Stomach (tissue), 8 donors: ENCODE measurements at regions not wholly inside any gene's neighbourhood (a gene's known extent, or its start where the extent isn't known, plus 50 kb on each side); places are given as distances from the start of the nearest gene placed in this dataset.

Experiments used
- DNase-seq, 2 donors: peaks; one replicate each; pipeline versions ENCODE4 v3.0.0 to v3.0.0-alpha.2; 2013 to 2019
- H3K27ac ChIP-seq, 5 donors: fragments of 200-600 bp in 4 of 5; sonication (generic) in 4 of 5; one replicate each; pipeline ENCODE4 v1.5.1; 2013 to 2019; ENCODE audit warnings: mild to moderate bottlenecking in 1 of 5, moderate library complexity in 1 of 5
- H3K27me3 ChIP-seq, 3 donors: fragments of 200-600 bp; sonication (generic); one replicate each; pipeline ENCODE4 v1.5.1; 2017 to 2019; ENCODE audit warnings: mixed run types in 1 of 3
- H3K36me3 ChIP-seq, 4 donors: fragments of 200-600 bp; sonication (generic); 1 replicate in 3 of 4; 2 replicates in 1 of 4; pipeline ENCODE4 v1.5.1; 2016 to 2019
- H3K4me1 ChIP-seq, 4 donors: fragments of 200-600 bp; sonication (generic); one replicate each; pipeline ENCODE4 v1.5.1; 2016 to 2019
- H3K4me3 ChIP-seq, 4 donors: fragments of 200-600 bp; sonication (generic) in 3 of 4; one replicate each; pipeline ENCODE4 v1.5.1; 2016 to 2019; ENCODE audit warnings: mild to moderate bottlenecking in 1 of 4
- H3K9me3 ChIP-seq, 4 donors: fragments of 200-600 bp; sonication (generic); one replicate each; pipeline ENCODE4 v1.5.1; 2016 to 2019
- EP300 ChIP-seq: sonication (generic); formaldehyde crosslinking; IDR thresholded peaks from one replicate; pipeline ENCODE4 v1.6.1; 2017; ENCODE audit warnings: antibody characterized with exemption
- POLR2A ChIP-seq, 4 donors: fragments of 450-650 bp; IDR thresholded peaks; one replicate each; pipeline ENCODE4 v1.6.1; 2016; ENCODE audit warnings: antibody characterized with exemption in 4 of 4, control low read depth in 2 of 4, mild to moderate bottlenecking in 1 of 4, moderate library complexity in 1 of 4
- POLR2AphosphoS5 ChIP-seq, 3 donors: sonication (generic); formaldehyde crosslinking; IDR thresholded peaks; one replicate each; pipeline ENCODE4 v1.6.1; 2016; ENCODE audit warnings: antibody characterized with exemption in 3 of 3
- WGBS, 5 donors: extraction: QIAGEN DNeasy Blood & Tissue Kit in 3 of 5; methylation state at CpG; one replicate each; pipeline versions ENCODE4 v1.1.5 to v1.1.7; 2013 to 2018; 5-methylcytosine and 5-hydroxymethylcytosine counted together
- intact Hi-C: fragments of 100-400 bp; cut with DNase I; formaldehyde crosslinking; loops from one replicate; pipeline ENCODE4 v1.15.1; 2023; ENCODE audit warnings: low total_unique reads
- TF ChIP-seq, protein P1 (sequence below), 7 experiments: fragments of 450-650 bp in 4 of 7; fragments of 200-600 bp in 3 of 7; sonication (generic) in 3 of 7; IDR thresholded peaks; one replicate each; pipeline ENCODE4 v1.5.1; 2016 to 2019; ENCODE audit warnings: antibody characterized with exemption in 7 of 7, control low read depth in 2 of 7, mild to moderate bottlenecking in 1 of 7
- donor health status: healthy with polysubstance abuse.
- donor health status: Bipolar disorder and iron deficiency.
- donor health status: healthy.

DNA sequence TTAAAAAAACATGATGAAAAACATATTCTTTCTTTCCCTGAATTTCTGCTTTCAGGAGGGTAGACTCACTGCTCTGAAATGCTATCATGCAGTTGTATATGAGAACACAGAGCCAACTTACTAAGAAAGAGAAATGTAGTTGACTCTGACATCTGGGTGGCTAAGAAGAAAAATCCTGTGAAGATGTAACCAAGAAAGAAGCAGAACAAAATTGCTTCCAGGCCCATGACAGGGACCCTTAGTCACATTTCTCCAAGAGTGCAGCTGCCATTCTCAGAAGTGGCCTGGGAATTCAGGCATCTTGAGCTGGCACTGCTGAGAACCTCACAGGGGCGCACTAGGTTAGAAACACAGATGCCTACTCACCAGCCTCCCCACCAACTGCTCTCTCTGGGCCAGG lies 73.6 kb downstream of the RPL27A start:
- TF ChIP-seq EP300 (no peak), POLR2A (IDR thresholded peaks at IDR 0.05) (no peak), POLR2AphosphoS5 (IDR thresholded peaks at IDR 0.05) (peak in 1 of 3 donors; percentile 15)
- 79 to 100% (median 89%) methylated on average over 1 of the region's 1 CpG for WGBS, 5 donors
- peaks cover 27 to 67% (median 55%) of the 10 kb centered on the region in 4 donors for H3K4me1 ChIP-seq
- no peaks in the 10 kb centered on the region for H3K27me3 ChIP-seq
- H3K4me3 ChIP-seq = no peak overlapping the region
- H3K27ac ChIP-seq = peak overlapping the region; percentile 50 to 86 (median 73)
- H3K36me3 ChIP-seq = no peaks in the 10 kb centered on the region
- intact Hi-C loops = no loop called here
- H3K9me3 ChIP-seq = no peaks in the 10 kb centered on the region
- DNase-seq = no peak

DNA sequence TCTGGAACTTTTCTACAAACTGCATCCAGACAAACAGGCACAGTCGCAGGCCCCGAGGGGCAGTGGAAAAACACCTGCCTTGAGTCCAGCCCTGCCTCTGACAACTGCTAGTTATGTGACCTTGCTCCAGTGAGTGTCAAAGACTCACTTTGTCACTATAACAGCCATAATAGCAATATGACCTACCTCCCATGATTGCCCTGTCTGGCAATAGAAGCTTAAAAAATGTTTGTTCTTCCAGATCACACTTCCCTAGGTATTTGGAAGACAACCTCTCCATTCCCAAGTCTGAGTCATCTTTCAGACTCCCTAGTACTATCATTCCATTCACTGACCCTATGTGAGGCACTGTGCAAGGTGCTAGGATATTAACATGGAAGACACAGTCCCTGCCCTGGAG lies 74.5 kb downstream of the RPL27A start:
- no peaks in the 10 kb centered on the region for H3K36me3 ChIP-seq
- intact Hi-C loops = no loop called here
- peaks cover 36 to 71% (median 60%) of the 10 kb centered on the region in 4 donors for H3K4me1 ChIP-seq
- H3K9me3 ChIP-seq = no peaks in the 10 kb centered on the region
- no peak overlapping the region for H3K4me3 ChIP-seq
- WGBS, 5 donors = 56 to 75% (median 57%) methylated on average over 2 of the region's 2 CpGs
- no peaks in the 10 kb centered on the region for H3K27me3 ChIP-seq
- peak overlapping the region; percentile 50 to 86 (median 73) for H3K27ac ChIP-seq
- TF ChIP-seq POLR2AphosphoS5 (IDR thresholded peaks at IDR 0.05) = no peak
- no peak for DNase-seq

DNA sequence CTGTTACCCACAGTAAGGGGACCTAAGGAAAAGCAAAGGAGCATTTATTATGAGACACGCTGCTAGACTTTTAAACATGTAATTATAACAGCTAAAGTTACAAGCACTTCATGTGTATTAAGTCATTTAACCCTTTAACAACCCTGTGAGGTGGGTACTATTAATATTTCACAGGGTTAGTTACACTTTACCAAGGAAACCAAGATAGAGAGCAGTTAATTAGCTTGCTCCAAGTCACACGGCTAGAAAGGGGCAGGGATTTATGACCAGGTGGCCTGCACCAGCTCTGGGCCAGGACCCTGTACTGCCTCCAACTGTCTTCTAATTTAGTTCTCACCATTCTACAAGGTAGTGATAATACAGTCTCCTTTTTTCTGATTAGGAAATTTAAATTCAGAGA lies 74.9 kb downstream of the RPL27A start:
- intact Hi-C loops = no loop called here
- H3K27ac ChIP-seq = peak overlapping the region in 4 of 5 donors; percentile 61 to 86 (median 74)
- H3K4me3 ChIP-seq = no peak overlapping the region
- no peak for TF ChIP-seq POLR2AphosphoS5 (IDR thresholded peaks at IDR 0.05)
- no peak for TF ChIP-seq POLR2A (IDR thresholded peaks at IDR 0.05)
- TF ChIP-seq, protein P1, sequence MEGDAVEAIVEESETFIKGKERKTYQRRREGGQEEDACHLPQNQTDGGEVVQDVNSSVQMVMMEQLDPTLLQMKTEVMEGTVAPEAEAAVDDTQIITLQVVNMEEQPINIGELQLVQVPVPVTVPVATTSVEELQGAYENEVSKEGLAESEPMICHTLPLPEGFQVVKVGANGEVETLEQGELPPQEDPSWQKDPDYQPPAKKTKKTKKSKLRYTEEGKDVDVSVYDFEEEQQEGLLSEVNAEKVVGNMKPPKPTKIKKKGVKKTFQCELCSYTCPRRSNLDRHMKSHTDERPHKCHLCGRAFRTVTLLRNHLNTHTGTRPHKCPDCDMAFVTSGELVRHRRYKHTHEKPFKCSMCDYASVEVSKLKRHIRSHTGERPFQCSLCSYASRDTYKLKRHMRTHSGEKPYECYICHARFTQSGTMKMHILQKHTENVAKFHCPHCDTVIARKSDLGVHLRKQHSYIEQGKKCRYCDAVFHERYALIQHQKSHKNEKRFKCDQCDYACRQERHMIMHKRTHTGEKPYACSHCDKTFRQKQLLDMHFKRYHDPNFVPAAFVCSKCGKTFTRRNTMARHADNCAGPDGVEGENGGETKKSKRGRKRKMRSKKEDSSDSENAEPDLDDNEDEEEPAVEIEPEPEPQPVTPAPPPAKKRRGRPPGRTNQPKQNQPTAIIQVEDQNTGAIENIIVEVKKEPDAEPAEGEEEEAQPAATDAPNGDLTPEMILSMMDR (IDR thresholded peaks at IDR 0.05) = no peak
- TF ChIP-seq EP300 = no peak
- H3K9me3 ChIP-seq = no peaks in the 10 kb centered on the region
- 37 to 55% (median 40%) methylated on average over 2 of the region's 2 CpGs for WGBS, 5 donors
- H3K27me3 ChIP-seq = no peaks in the 10 kb centered on the region
- H3K4me1 ChIP-seq = peaks cover 38 to 76% (median 62%) of the 10 kb centered on the region in 4 donors
- no peak for DNase-seq
- no peaks in the 10 kb centered on the region for H3K36me3 ChIP-seq

DNA sequence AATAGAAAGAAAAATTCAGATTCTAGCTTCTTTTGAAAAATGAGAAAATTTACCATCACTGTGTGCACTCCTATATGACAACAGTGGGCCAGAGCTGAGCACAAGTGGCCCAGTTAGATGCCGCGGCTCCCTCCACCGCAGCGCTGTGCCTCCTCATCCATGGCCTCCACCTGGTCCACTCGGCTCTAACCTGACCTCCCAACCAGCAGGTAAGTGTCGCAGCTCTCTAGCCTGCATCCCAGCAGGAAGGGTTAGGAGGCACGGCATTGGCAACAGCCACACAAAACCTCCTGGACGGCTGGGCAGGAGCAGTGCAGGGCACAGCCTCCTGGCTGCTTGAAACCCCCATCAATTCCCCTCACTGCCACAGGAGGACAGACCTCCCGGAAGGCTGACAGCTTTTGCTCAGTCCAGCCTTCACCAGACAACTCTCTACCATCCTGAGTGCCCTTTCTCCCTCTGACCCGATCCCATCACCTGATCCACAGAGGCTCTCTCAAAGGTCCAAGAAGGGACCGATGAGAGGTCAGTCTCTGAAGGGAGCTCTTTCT lies 76.1 kb downstream of the RPL27A start:
- no peak for TF ChIP-seq POLR2AphosphoS5 (IDR thresholded peaks at IDR 0.05)
- no peak for TF ChIP-seq EP300
- TF ChIP-seq, protein P1 (IDR thresholded peaks at IDR 0.05) = no peak
- no peak for TF ChIP-seq POLR2A (IDR thresholded peaks at IDR 0.05)
- no peak overlapping the region for H3K4me3 ChIP-seq
- DNase-seq = no peak
- 77 to 92% (median 85%) methylated on average over 11 of the region's 11 CpGs for WGBS, 5 donors
- H3K36me3 ChIP-seq = no peaks in the 10 kb centered on the region
- H3K4me1 ChIP-seq = peaks cover 38 to 84% (median 65%) of the 10 kb centered on the region in 4 donors
- H3K27me3 ChIP-seq = no peaks in the 10 kb centered on the region
- H3K27ac ChIP-seq = peak overlapping the region in 4 of 5 donors; percentile 61 to 86 (median 74)
- no peaks in the 10 kb centered on the region for H3K9me3 ChIP-seq
- intact Hi-C loops = no loop called here

DNA sequence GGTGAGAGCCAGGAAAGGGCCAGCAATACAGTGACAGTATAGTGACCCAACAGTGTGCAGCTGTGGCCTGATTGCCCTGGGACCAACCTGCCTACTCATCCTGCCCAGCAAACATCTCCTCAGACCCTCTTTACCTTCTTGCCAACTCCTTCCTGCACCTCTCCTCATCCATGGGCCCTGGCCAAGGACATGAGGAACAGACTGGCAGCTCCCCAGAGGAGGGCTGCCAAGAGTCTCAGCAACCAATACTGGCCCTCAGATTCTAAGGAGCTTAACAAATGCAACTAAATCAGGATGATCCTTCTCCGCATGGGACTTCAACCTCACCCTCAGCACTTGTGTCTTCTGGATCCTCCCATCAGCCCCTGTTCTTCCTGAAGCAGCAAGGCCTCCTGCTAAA lies 77.0 kb downstream of the RPL27A start:
- Histone ChIP-seq H3K27me3 (no peaks in the 10 kb centered on the region), H3K36me3 (no peaks in the 10 kb centered on the region), H3K4me3 (no peak overlapping the region), H3K4me1 (peaks cover 38 to 93% (median 70%) of the 10 kb centered on the region in 4 donors), H3K9me3 (no peaks in the 10 kb centered on the region), H3K27ac (peak overlapping the region; percentile 1 to 86 (median 73))
- 36 to 64% (median 44%) methylated on average over 1 of the region's 1 CpG for WGBS, 5 donors
- TF ChIP-seq, protein P1 (IDR thresholded peaks at IDR 0.05) = no peak
- TF ChIP-seq EP300 (no peak), POLR2AphosphoS5 (IDR thresholded peaks at IDR 0.05) (no peak), POLR2A (IDR thresholded peaks at IDR 0.05) (no peak)
- intact Hi-C loops = no loop called here
- DNase-seq = peak in 1 of 2 donors; percentile 57
